HK-2 (cell line): ENCODE measurements at regions not wholly inside any gene's neighbourhood (a gene's known extent, or its start where the extent isn't known, plus 50 kb on each side); places are given as distances from the start of the nearest gene placed in this dataset.
"Not testable (repeated sequence)": the region's sequence is repeated elsewhere in the genome, so short reads cannot be mapped to it uniquely, and the experiment has no call there.

Source experiments
- DNase-seq: peaks from one replicate; pipeline ENCODE4 v3.0.0-alpha.2; 2018; ENCODE audit not compliant: unreplicated experiment

DNA sequence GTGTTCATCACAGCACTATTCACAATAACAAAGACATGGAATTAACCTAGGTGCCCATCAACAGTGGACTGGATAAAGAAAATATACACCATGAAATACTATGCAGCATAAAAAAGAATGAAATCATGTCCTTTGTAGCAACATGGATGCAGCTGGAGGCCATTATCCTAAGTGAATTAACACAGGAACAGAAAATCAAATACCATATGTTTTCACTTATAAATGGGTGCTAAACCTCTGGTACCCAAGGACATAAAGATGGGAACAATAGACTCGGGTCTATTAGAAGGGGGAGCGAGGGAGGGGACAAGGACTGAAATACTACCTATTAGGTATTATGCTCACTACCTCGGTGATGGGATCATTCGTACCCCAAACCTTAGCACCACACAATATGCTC, 66.4 kb upstream of the PTPN13 start:
- DNase-seq, result not testable (repeated sequence)

DNA sequence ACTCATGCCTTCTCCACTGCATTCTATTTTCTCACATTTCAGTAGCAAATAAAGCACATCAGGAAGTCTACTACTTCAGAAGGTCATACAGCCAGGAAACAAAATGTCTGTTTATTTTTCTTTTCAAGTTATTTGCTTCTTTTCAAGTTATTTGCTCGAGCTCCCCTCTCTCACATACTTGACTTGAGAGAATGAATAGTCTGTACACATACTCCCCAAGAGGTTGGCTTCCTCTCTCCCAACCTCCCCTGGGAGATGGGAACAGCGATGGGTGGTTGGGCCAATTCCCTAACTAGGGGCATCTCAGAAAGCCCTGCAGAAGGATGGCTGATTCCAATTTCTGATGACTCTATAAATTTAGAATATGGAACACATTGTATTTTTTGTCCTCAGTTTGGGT, 64.7 kb upstream of the PTPN13 start:
- DNase-seq, result no peak

DNA sequence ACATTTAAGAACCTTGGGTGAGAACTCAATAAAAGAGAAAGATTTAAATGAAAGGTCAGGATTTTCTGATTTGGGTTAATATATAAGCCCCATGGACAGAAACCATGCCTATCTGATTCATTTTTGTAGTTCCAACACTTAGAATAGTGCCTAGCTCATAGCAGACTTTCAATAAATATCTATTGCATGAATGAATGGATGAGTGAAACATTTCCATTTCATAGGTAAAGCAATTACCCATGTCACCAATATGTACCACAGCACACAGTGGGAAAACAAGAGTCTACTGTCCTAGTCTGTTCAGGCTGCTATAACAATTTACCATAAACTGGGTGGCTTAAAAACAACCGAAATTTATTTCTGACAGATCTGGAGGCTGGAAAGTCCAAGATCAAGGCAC, 63.9 kb upstream of the PTPN13 start:
- DNase-seq, result no peak

DNA sequence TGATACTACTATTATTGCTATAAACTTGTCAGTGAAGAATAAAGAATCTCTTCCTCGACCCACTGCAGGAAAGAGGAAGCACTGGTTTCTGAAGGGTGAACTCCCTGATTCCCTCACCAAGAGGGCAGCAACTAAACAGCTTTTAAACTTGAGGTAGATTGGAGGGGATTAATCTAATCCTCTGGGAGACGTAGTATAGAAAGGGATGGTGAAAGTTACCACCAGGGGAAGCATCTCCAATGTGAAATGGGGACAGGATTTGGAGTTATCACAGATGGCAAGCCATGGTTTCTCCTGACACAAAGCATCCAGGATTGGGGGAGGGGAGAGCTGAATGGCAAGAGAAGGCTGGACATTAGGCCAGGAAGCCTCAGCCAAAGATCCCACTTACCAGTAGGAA, 62.7 kb upstream of the PTPN13 start:
- DNase-seq, result no peak

DNA sequence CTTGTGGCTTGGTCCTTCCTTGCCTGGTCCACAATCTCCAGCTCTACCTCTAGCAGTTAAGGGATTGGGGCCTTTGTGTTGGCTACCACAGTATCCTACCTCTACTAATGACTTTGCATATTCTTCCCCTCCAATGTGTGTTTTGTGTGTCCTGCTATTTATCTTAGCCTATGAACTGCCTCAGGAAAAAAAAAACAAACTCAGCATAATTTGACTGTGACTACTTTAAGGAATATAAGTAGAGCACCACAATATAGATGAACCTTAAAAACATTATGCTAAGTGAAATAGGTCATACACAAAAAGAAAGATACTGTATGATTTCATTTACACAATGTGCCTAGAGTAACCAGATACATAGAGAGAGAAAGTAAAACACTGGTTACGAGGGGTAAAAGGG, 61.3 kb upstream of the PTPN13 start:
- no peak for DNase-seq

DNA sequence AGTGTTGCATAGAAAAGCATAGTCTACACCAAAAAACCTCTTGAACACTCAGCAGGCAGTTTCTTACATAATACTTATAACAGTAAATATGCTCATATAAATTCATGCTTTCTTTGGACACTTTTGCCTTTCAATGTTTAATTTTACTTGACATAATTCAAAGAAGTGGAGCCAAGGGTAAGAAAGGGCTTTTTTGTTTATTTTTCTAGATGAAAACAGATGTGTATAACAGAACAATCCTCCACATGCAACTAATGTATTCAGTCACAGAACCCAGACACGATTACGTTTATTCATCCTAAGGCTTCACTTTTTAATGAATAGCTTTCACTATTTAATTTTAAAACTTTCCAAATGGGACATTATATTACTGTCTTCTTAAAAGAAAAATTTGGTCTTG, 58.0 kb upstream of the PTPN13 start:
- DNase-seq, result no peak

DNA sequence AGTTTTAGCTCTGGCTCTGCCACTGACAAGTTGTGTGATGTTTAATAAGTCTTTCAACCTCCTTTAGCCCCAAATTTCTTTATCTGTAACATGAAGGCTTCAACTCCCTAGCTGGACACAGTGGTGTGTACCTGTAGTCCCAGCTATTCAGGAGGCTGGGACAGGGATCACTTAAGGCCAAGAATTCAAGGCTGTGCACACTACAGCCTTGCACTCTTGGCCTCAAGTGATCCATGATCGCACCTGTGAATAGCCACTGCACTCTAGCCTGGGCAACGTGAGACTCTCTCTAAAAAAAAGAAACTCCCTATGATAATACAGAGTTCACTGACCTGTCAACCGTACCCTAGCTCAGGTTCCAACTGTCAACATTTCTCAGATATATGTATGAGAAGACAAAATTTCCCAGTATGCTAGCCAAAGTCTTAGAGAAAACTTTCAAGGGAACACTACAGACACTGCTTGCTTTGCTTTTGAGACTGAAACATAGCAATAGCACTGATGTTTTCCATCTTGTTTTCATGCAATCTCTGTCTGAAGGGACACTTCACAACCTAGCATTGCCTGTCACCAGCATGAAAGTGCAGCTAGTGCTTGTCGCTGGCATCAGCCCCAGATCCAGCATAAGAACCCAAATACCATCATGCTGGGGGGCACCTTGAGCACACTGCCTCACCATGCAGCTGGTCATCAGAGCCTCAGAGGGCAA, 51.6 kb upstream of the PTPN13 start:
- no peak for DNase-seq

DNA sequence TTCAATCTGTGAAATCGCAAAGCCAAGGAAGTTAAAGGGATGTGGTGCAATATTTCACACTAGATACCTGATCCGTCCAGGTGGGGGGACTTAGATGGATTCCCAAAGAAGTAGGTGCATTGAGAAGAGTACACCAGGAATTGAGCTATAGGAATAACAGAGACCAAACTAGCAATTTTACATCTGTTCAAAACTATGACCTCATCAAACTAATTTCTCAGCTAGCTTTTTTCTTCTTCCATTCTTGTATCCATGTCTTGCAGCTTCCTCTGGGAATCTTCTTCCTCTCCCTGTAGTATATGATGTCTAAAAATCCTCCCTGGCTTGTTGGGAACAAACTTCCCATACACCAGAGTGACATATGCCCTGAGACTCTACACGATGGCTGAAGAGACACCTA, 51.0 kb upstream of the PTPN13 start:
- no peak for DNase-seq

DNA sequence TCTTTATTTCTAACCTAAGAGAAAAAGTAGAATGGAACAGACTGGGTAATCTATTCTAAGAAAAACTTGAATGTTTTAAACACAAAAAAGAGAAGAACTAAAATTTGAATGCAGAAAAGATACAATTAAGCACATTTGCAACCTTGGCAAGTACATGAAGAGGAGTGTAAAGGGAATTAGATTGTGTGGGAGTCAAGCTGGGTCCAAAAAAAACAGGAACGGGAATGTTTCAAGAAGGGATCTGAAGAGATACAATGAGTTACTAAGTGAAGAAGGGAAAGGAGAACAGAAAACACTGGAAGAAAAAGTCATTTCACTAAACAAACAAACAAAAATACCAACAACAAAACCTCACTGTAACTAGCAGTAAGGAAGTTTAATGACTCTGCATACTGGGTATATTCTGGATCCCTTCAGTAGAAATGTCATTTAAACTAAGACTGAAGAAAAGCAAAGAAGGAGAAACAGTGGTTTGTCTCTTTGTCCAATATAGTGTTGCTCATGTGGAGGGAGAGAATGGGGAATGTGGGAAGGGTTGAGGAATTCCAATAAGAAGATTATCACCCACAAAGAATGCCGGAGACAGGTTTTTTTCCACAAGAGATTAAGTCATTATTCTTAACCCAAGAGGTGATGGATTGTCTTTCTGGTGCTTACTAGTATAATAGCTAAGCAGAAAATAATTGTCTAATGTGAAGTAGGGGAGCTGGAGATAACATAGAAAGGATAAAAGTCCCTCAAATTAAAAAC, 50.4 kb upstream of the PTPN13 start:
- no peak for DNase-seq

DNA sequence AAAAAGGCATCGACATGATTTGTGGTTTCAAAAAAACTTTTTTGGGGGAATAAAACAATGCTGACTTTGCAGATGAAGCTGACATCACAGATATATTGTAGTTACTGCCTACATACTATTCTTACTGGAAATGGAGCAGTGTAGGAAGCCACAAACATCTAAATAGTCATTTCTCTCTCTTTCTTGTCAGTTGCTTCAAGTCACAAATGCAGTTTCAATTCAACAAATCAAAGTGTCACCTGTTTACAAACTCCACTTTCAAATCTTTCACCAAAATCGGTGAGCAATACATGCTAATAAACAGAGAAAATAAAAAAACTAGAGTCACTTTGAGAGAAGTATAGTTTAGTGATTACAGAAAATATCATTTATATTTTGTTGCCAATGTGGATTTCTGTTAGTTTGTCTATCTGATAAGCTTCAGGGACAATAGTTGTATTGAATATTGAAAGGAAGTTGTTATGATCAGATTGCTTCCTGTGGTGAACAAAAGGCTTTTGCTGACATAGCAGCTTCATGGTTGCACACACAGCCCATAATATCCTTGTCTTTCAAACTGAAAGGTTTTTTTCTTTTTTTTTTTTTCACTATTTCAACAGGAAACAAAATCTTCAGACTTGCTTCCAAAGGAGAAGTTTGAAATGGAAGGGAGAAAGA, 49.7 kb upstream of the PTPN13 start:
- no peak for DNase-seq
